NCI-H446 treated with DMSO at 0.1 percent for 48 hours (cell line): ENCODE measurements at regions not wholly inside any gene's neighbourhood (a gene's known extent, or its start where the extent isn't known, plus 50 kb on each side); places are given as distances from the start of the nearest gene placed in this dataset.
"Not testable (repeated sequence)": the region's sequence is repeated elsewhere in the genome, so short reads cannot be mapped to it uniquely, and the experiment has no call there.

Source experiments
- DNase-seq: peaks from one replicate; lab custom pipeline; 2025; lab: John Stamatoyannopoulos, UW

DNA sequence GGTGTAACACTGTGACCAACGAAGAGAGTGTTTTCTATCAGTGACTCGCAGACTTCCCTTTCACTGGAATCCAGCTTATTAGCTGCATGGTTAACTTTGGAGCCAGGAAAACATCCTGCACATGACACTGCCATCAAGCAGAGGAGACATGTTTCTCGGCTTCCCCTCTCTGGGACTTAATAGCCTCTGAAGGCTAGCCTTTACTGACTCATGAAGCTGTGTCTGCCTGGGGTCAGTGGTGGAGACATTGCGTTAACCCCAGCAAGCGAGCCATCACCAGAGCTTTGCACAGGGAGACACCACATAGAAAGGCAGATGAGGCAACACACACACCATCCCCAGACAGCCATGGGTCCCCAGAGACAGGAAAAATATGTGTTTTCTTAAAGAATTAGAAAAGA, 126.9 kb upstream of the PRICKLE1 start:
- no peak for DNase-seq

DNA sequence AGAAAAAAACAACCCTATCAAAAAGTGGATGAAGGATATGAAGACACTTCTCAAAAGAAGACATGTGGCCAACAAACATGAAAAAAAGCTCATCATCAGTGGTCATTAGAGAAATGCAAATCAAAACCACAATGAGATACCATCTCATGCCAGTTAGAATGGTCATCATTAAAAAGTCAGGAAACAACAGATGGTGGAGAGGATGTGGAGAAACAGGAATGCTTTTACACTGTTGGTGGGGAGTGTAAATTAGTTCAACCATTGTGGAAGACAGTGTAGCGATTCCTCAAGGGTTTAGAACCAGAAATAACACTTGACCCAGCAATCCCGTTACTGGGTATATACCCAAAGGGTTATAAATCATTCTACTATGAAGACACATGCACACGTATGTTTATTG, 124.0 kb upstream of the PRICKLE1 start:
- not testable (repeated sequence) for DNase-seq

DNA sequence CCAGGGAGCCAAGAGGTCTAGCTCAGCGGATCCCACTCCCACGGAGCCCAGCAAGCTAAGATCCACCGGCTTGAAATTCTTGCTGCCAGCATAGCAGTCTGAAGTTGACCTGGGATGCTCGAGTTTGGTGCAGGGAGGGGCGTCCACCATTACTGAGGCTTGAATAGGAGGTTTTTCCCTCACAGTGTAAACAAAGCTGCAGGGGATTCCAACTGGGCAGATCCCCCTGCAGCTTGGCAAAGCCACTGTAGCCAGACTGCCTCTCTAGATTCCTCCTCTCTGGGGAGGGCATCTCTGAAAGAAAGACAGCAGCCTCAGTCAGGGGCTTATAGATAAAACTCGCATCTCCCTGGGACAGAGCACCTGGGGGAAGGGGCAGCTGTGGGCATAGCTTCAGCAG, 118.8 kb upstream of the PRICKLE1 start:
- DNase-seq: peak; percentile 61

DNA sequence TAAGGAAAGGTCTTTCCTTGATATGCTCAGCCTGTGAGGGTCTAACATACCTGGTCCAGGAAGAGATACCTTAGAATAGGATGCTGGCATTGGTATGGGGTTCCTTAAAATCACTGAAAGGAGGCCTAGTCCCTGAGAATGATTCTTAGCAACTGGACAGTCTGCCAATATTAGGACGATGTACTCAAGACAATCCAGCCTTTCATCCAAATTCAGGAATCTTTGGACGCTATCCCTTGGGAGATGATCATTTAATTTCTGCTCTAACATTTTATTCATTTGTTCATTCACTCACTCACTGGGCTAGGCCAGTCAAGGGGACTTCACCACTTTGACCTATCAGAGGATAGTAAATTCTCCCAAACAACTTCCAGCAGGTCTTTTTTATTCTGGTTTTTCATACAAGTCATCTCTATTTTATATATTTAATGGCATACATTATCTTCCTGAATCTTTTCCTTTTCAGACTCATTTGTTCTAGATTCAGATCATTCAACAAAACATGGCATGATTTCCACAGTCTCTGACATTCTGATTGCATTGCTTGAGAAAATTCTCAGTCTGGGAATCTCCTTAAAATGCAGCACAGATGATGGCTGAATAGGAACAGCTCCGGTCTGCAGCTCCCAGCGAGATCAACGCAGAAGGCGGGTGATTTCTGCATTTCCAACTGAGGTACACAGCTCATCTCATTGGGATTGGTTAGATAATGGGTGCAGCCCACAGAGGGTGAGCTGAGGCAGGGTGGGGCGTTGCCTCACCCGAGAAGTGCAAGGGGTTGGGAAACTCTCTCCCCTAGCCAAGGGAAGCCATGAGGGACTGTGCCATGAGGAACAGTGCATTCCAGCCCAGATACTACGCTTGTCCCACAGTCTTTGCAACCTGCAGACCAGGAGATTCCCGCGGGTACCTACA, 118.0 kb upstream of the PRICKLE1 start:
- no peak for DNase-seq

DNA sequence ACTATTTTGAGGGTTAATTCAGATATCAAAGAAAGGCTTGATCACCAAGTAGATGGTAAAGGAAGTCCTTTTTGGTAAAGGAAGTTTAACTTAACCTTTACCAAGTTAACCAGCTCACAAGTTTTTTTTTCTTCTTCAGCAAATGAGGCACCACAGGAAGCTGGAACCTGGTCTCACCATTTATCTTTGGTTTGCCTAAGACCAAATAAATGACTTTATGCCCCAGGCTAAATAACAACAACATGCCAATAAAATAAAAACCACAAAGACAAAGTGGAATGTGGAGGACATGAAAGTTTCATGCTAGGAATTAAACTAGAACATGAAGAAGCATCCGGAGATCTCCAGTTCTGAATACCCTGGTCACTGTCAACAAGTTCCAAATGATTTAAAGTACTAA, 116.8 kb upstream of the PRICKLE1 start:
- no peak for DNase-seq

DNA sequence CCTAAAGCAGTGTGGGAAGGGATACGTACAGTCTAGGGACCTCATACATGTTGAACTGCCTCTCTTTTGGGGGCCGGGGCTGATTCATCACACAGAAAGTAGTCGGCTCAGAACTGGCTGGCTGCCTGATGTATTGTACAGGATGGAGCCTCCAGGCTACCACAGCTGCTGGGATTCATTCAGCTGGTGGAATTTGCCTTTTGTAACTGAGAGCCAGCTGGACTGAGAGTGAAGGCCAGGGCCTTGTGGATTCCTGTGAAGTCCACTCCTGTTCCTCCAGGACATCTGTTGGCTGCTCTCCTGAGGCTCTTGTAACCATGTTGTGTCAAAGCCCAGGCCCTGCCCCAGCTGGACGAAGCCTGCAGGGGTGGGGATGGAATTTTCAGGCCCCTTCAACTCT, 116.3 kb upstream of the PRICKLE1 start:
- peak; percentile 42 for DNase-seq

DNA sequence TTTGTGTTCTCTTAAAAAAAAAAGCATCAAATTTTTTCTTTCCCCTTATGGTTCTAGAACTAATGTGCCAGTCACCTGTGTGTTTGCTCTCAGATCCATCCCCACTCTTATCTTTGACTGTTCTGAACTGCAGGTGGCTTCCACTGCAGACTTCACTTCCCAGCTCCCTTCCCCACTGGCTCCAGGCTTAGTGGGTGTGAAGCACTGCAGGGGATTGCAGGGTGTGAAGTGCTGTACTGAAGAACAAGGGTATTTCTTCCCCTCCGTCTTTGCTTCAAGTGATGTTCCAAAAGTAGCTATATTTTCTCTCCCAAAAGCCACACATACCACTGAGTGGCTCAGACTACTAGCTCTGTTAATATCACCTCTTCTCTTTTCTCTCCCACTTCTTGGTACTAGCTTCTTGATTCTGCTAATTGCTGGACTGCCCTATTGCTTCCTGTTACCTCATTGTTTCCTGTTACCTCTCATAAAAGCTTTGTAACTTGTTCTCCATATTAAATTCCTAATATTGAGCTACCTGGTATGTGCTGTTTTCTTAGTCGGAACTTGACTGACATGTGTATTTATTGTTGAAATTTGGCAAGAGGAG, 115.4 kb upstream of the PRICKLE1 start:
- DNase-seq: no peak

DNA sequence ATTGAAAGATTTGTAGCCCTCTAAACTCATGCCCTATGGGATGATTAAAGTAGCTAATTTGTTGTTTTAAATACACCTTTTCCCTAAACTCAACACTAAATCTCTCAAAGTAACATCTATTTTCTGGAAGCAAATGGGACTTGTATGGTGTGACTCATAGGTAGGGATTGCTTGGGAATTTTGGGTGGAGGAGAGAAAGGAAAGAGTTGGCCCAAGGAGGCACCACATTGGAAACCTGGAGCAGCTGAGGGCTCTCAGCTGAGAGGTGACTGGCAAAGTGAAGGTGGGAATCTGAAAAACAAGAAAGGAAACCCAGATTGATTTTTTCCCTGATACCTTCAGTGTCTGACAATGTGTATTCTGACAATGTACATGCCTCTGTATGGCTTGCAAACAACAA, 114.8 kb upstream of the PRICKLE1 start:
- no peak for DNase-seq

DNA sequence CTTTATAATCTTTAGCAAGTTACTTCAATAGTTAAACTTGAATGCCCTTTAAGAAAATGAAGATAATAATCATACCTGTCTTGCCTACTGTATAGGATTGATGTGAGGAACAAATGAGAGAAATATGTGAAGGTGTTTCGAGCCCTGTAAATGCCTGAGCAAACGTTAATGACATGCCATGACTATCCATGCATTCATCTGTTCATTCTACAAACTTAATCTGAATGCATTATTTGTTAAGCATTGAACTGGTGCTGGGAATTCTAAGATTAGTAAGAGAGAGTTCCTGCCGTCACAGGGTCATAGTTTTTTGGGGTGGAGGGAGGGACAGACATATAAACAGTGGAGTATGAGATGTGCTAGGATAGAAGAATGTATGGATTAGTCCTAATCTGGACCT, 111.5 kb upstream of the PRICKLE1 start:
- no peak for DNase-seq

DNA sequence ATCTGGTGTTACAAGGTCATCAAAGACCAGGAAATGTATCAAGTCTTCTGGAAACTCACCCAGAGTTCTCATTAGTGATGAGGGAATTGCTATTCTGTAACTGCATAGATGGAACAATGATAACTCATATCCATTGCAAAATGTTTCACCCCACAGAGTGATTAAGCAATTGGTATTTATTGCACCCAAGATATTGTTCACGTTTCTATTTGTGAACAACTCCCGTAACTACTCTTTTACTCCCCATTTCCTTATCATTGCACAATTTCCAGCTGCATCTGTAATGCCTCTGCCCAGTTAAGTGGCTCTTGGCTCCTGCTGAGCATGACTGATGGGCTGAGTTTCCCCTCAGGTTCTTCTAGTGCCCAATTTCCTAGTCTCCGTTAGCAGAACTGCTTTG, 108.7 kb upstream of the PRICKLE1 start:
- no peak for DNase-seq

DNA sequence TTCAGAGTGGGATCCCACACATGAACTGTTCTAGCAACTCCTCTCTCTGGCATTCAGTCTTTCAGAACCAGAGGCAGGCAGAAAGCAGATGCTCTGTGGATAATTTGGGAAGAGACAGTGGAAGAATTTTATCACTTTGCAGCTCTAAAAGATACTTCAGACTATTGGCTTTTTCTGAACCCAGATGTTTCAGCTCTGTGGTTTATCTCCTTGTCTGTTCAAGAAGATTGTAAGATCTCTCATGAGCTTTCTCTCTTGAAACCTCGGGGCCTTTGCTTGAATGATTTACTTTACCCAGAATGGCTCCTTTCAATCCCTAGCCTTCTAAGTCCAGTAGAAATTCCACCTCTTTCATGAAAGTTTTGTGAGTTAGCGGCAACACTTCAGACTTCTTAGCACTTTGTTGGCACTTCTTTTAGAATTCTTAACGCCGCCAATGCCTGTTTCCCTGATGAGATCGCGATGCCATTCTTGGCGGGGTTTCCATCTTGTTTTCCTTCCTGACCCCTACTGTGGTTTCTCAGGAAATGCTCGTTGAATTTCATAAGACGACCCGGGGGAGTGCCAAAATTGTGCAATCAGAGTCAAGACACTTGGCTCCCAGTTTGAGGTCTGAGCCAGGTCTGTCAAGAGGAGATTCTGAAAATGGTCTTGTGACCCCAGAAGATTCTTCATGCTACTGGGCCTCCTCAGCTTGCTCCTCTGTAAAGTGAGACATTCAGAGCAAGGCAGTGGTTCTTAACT, 107.0 kb upstream of the PRICKLE1 start:
- DNase-seq: no peak

DNA sequence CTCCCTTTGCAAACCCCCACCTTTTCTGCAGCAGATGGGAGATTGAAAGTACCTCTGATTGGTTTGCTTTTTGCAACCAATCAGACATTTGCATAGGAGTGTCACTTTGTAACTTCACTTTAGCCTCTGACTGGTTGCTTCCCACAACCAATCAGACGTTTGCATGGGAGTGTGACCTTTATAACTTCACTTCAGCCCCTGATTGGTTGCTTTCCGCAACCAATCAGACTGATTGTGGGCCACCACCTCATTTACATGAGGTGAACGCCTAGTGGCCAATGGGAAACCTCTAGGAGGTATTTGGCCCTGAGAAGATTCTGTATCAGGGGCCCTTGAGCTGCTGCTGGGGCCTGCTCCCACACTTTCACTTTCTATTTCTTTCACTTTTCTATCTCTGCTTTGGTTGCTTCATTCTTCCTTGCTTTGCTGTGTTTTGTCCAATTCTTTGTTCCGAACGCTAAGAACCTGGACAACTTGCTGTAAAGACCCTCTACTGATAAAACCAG, 106.0 kb upstream of the PRICKLE1 start:
- DNase-seq: no peak

DNA sequence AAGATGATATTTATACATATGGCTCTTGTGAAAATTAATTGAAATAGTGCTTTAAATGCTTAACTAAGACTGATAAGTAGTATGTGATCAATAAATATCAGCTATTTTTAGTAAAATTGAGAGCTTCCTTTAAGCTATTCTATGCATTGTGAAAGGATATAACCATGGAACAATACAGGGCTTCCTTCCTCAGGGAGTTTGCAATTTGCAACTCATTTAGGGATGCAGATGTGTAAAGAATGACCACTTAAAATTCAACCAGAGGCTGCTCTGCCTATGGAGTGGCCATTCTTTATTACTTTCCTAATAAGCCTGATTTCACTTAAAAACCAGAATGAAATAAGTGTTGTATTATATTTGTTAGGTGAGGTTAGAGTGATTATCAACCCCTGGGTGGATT, 103.2 kb upstream of the PRICKLE1 start:
- DNase-seq: no peak

DNA sequence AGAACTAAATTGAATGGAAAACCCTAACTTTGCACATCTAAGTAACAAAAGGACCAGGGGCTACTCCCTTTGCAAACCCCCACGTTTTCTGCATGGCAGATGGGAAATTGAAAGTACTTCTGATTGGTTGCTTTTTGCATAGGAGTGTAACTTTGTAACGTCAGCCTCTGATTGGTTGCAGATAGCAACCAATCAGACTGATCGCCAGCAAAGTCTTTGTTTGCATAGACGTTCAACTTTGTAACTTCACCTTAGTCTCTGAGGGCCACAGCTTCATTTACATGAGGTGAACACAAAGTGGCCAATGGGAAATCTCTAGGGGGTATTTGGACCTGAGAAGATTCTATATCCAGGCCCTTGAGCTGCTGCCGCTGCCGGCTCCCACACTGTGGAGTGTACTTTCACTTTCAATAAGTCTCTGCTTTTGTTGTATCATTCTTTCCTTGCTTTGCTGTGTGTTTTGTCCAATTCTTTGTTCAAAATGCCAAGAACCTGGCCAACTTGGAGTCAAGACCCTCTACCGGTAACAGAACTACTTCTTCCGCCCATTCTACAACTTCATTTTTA, 102.5 kb upstream of the PRICKLE1 start:
- DNase-seq: no peak

DNA sequence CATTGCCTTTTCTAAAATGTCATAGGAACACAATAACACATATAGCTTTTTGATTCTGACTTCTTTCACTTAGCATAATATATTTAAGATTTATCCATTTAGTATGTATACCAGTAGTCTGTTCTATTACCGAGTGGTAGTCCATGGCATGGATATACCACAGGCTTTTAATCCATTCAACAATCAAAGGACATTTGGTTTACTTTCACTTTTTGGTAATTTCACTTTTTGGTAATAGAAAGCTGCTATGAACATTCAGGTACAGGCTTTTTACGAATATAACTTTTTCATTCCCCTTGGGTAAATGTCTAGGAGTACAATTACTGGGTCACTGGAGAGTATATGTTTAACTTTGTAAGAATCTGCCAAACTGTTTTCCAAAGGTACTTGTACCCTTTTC, 100.7 kb upstream of the PRICKLE1 start:
- DNase-seq: no peak

DNA sequence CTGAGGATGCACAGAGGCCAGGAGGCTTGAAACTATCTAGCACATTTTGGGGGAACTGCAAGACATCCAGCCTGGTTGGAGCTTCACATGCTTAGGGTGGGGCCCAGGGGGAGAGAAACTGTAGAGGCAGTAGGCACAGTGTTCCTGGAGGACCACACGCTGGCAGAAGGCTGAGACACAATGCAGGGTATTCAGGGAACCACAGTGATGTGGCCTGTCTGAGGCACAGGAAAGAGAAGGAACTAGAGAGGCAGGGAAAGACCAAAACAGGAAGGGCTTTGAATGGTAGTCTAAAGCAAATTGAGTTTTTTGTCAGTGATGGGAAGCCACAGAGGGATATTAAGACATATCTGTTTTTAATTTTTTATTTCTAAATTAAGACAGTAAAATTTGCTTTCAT, 100.2 kb upstream of the PRICKLE1 start:
- DNase-seq: no peak

DNA sequence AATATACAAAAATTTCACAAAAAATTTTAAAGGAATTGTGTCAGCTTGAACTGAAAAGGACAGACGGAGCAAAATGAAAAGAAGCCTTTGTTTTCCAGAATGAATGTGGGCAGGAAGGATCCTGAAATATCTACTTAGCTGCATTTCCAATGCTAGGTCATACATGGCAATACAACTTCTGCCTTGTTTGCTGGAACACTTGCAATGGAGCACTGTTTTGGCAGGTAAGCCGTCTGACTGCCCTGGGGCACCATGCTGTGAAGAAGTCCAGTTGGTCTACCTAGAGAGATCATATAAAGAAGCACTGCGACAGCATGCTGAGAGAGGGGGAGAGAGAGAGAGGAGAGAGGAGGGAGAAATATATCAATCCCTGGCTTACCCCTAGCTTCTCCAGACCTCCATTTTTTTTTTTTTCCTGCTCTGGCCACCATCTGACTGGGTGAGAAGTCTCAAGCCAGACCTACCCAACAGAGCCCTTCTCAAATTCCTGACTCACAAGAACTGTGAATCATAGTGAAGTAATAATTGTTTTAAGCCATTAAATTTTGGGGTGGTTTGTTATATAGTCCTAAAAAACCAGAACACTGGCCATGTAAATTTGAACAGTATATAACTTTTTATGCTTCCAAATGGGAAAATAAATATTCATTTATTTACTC, 97.1 kb upstream of the PRICKLE1 start:
- DNase-seq: no peak

DNA sequence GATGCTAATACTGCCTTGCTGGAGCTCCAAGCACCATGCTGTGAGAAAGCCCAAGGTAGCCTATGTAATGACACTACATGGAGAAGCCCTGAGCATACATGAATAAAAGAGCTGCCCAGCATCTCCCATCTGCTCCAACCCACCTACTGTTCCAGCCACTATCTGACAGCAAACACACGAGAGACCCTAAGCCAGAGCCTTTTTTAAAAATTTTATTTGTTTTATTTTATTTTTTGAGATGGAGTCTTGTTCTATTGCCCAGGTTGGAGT, 95.2 kb upstream of the PRICKLE1 start:
- no peak for DNase-seq

DNA sequence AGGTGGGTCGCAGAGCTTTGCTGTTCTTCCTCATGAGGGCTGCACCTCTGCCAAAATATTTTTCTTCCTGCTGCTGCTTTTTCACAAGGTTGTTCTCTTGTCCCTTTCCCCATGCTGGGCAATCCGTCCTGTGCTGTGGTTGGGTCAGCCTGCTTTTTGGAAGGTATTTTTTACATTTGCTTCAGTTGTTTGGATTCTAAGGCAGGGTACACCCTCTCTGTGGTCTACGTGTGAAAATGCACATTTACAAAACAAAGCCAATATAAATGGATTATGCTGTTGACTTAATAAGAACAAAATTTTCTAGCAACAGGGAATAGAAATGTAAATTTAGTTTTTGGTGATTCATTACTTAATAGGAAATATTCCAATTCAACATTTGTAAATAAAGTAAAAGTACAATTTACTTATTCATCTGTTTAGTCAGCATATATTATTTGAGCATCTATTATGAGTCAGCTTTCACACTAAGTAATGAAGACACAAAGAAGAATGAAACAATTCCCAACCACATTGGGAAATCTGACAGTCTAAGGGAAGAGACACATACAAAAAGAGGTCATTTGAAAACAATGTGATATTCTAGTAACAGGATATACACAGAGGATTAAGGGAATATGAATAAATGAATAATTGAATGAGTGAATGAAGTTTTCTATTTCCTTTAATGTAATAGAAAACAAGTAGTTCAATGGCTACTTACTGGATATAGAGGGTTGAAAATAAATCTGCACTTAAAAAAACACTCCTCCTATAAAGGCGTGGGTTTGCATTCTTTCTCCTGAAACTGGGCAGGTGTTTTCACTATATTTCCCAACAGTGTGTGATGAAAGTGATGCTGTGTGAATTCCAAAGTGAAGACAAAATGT, 94.6 kb upstream of the PRICKLE1 start:
- DNase-seq: no peak

DNA sequence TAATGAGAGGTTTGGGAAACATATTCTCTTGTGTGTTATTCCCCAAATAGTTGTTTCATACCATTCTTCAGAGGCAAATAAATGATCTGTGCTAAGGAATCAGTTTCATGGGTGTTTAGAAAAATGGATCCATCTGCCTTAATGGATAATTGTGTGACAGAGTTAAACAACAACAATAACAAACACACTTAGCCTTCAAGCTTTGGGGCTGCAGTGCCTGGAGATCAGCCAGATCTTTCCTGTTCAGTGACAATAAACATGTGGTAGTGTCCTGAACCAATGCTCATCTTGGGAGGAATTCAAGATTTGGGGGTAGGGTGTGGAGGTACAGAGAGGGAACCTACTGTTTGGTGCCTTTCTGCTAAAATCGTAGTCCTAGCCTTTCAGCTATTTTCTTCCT, 93.7 kb upstream of the PRICKLE1 start:
- no peak for DNase-seq

DNA sequence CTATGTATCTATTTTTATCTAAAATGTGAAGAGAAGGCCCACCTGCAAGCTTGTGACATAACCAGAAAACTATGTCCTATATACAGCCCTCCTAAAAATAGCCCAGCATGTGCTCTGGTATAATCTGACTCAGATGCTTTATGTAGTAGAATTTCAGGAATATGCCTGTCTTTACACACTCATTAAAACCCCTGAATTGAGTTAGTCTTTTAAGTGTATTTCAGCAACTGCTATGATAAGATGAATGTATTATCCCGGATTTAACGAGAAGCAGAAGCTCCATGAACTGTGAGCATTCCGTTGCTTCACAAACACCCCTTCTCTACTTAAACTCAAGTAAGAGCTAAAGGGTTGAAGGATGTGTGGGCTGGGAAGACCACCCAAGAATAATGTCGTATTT, 89.9 kb upstream of the PRICKLE1 start:
- DNase-seq: no peak
